ENCODE measurements at regions not wholly inside any gene's neighbourhood (a gene's known extent, or its start where the extent isn't known, plus 50 kb on each side); places are given as distances from the start of the nearest gene placed in this dataset.

DNA sequence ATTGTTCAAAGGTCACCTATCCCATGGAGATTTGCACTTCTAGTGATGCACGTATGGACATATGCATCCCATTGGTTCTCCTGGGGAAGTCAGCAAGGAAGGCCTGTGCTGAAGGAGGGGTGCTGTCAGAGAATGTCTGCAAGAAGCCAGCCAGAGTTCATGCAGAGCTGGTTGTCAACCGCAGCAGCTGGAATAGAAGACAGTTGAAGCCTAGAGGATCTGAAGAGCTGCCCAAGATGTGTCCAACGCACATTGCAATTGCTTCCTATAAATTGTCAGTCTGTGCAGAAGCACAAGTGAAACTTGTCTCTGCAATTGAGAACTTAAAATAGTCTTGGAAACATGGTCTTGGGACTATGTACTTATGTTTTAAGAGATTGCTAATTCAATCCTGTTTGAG lies 82.1 kb upstream of the CNTNAP4 start:
- TF ChIP-seq POLR2A (IDR thresholded peaks at IDR 0.05; ENCODE audit: low read length) (no peak), MAX (IDR thresholded peaks at IDR 0.05) (no peak), CTCF (IDR thresholded peaks at IDR 0.05) (no peak), REST (IDR thresholded peaks at IDR 0.05) (no peak)
